ENCODE measurements at regions not wholly inside any gene's neighbourhood (a gene's known extent, or its start where the extent isn't known, plus 50 kb on each side); places are given as distances from the start of the nearest gene placed in this dataset.

GRCh38 chr14:48584031-48584430 is 908.6 kb upstream of the MDGA2 start:
- H3K4me3 Mint-ChIP-seq, result no peak overlapping the region
- no peak overlapping the region for H3K27ac Mint-ChIP-seq
- no peaks in the 10 kb centered on the region for H3K9me3 Mint-ChIP-seq
- ChIA-PET POLR2A (no interaction called here), CTCF (no interaction called here)
- no peak for ATAC-seq (ENCODE audit: low read depth)
- H3K36me3 Mint-ChIP-seq (ENCODE audit: low read depth), result no peaks in the 10 kb centered on the region
- no peaks in the 10 kb centered on the region for H3K27me3 Mint-ChIP-seq
- no peak for TF ChIP-seq CTCF (IDR thresholded peaks at IDR 0.05)
- intact Hi-C loops (cut with micrococcal nuclease), result no loop called here
- H3K4me1 Mint-ChIP-seq, result no peaks in the 10 kb centered on the region
- no peak for DNase-seq

GRCh38 chr14:48582938-48583337 is 907.5 kb upstream of the MDGA2 start:
- Mint-ChIP-seq H3K27me3 (no peaks in the 10 kb centered on the region), H3K9me3 (peaks cover 3% of the 10 kb centered on the region), H3K27ac (no peak overlapping the region), H3K36me3 (ENCODE audit: low read depth) (no peaks in the 10 kb centered on the region), H3K4me3 (no peak overlapping the region), H3K4me1 (no peaks in the 10 kb centered on the region)
- ChIA-PET CTCF (no interaction called here), POLR2A (no interaction called here)
- DNase-seq, result no peak
- intact Hi-C loops (cut with micrococcal nuclease), result no loop called here
- no peak for ATAC-seq (ENCODE audit: low read depth)
- no peak for TF ChIP-seq CTCF (IDR thresholded peaks at IDR 0.05)

GRCh38 chr14:48580692-48581091 is 905.3 kb upstream of the MDGA2 start:
- Mint-ChIP-seq H3K27me3 (no peaks in the 10 kb centered on the region), H3K4me1 (no peaks in the 10 kb centered on the region), H3K27ac (no peak overlapping the region), H3K4me3 (no peak overlapping the region), H3K9me3 (peaks cover 3% of the 10 kb centered on the region), H3K36me3 (ENCODE audit: low read depth) (no peaks in the 10 kb centered on the region)
- CTCF ChIA-PET, result no interaction called here
- TF ChIP-seq CTCF (IDR thresholded peaks at IDR 0.05), result no peak
- ATAC-seq (ENCODE audit: low read depth) (no peak), DNase-seq (no peak)
- intact Hi-C loops (cut with micrococcal nuclease), result no loop called here
- POLR2A ChIA-PET, result no interaction called here

- H3K27me3 Mint-ChIP-seq, result no peaks in the 10 kb centered on the region
- ATAC-seq (ENCODE audit: low read depth), result no peak
- intact Hi-C loops (cut with micrococcal nuclease), result no loop called here
- H3K4me3 Mint-ChIP-seq, result no peak overlapping the region
- no peak for DNase-seq
- no peak overlapping the region for H3K27ac Mint-ChIP-seq
- ChIA-PET POLR2A (no interaction called here), CTCF (no interaction called here)
- no peaks in the 10 kb centered on the region for H3K4me1 Mint-ChIP-seq
- H3K36me3 Mint-ChIP-seq (ENCODE audit: low read depth), result no peaks in the 10 kb centered on the region
- H3K9me3 Mint-ChIP-seq, result peaks cover 3% of the 10 kb centered on the region
- TF ChIP-seq CTCF (IDR thresholded peaks at IDR 0.05), result no peak
These were observed 900.4 kb upstream of the MDGA2 start for GRCh38 chr14:48575772-48576171.

GRCh38 chr14:48568688-48569087 is 893.3 kb upstream of the MDGA2 start:
- Mint-ChIP-seq H3K4me3 (no peak overlapping the region), H3K36me3 (ENCODE audit: low read depth) (no peaks in the 10 kb centered on the region), H3K27me3 (no peaks in the 10 kb centered on the region), H3K27ac (no peak overlapping the region), H3K9me3 (no peaks in the 10 kb centered on the region), H3K4me1 (no peaks in the 10 kb centered on the region)
- ChIA-PET CTCF (no interaction called here), POLR2A (no interaction called here)
- TF ChIP-seq CTCF (IDR thresholded peaks at IDR 0.05), result no peak
- intact Hi-C loops (cut with micrococcal nuclease), result no loop called here
- DNase-seq (no peak), ATAC-seq (ENCODE audit: low read depth) (no peak)
